ENCODE measurements at regions not wholly inside any gene's neighbourhood (a gene's known extent, or its start where the extent isn't known, plus 50 kb on each side); places are given as distances from the start of the nearest gene placed in this dataset.

GRCh38 chr6:23323897-23324296 lies 754.5 kb downstream of the HDGFL1 start:
- Histone ChIP-seq H4K8ac (ENCODE audit: low read length) (no peak overlapping the region), H3K4me3 (ENCODE audit: insufficient read depth in 1 of 2, low read depth in 1 of 2, low read length in 2 of 2) (no peak overlapping the region), H2BK5ac (ENCODE audit: low read depth, low read length, poor library complexity, severe bottlenecking) (no peak overlapping the region), H3K9me3 (ENCODE audit: control insufficient read depth, low read length) (peaks cover 4% of the 10 kb centered on the region), H2BK12ac (ENCODE audit: low read length in 2 of 2) (no peak overlapping the region), H3K14ac (ENCODE audit: low read length in 2 of 2) (no peak overlapping the region), H2AK5ac (ENCODE audit: low read length, severe bottlenecking) (no peak overlapping the region), H3K36me3 (ENCODE audit: control insufficient read depth in 1 of 2, insufficient read depth in 2 of 2, low read depth in 1 of 2, low read length in 2 of 2) (no peaks in the 10 kb centered on the region), H2BK15ac (ENCODE audit: low read depth, poor library complexity, severe bottlenecking) (no peak overlapping the region), H3K79me1 (replicated peaks; ENCODE audit: low read length, poor library complexity, severe bottlenecking) (no peaks in the 10 kb centered on the region), H3K4ac (ENCODE audit: low read depth in 1 of 2, low read length in 2 of 2) (no peak overlapping the region), H4K91ac (ENCODE audit: low read length) (no peak overlapping the region), H2AFZ (ENCODE audit: low read depth, low read length) (no peak overlapping the region), H3K4me1 (ENCODE audit: control insufficient read depth, insufficient read depth, low read depth, low read length) (no peaks in the 10 kb centered on the region), H3K27ac (ENCODE audit: low read length, poor library complexity, severe bottlenecking) (no peak overlapping the region), H3K4me2 (ENCODE audit: low read length, poor library complexity, severe bottlenecking) (no peak overlapping the region), H3K23ac (ENCODE audit: low read length in 2 of 2) (no peak overlapping the region), H3K18ac (ENCODE audit: low read depth in 1 of 2, low read length in 2 of 2) (no peak overlapping the region), H2BK120ac (ENCODE audit: low read depth, low read length) (no peak overlapping the region), H3K9ac (ENCODE audit: low read length) (no peak overlapping the region), H3K27me3 (ENCODE audit: control insufficient read depth in 1 of 2, insufficient read depth in 1 of 2, low read length in 2 of 2) (no peaks in the 10 kb centered on the region)
- WGBS = 84% methylated on average over 3 of the region's 4 CpGs
- DNase-seq = no peak

DNA sequence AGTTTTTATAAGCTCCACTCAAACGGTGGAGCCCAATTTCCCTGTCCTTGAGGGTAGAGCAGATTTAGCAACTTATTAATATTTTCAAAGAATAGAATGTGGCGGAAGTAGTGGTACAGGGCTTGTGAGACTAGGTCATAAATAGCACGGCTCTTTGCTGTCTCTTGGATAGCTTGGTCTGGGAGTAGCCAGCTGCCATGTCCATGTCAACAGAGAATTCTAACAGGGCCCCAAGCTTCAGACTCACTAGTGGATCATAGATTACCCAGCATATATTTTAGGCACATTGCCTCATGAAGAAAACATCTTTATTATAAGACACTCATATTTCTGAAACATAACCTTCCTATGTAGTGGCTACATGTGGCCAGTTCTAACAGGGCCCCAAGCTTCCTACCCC lies 755.7 kb downstream of the HDGFL1 start:
- H3K4ac ChIP-seq (ENCODE audit: low read depth in 1 of 2, low read length in 2 of 2) = no peak overlapping the region
- H3K23ac ChIP-seq (ENCODE audit: low read length in 2 of 2) = no peak overlapping the region
- no peak overlapping the region for H3K4me2 ChIP-seq (ENCODE audit: low read length, poor library complexity, severe bottlenecking)
- no peak overlapping the region for H3K27ac ChIP-seq (ENCODE audit: low read length, poor library complexity, severe bottlenecking)
- no peak for DNase-seq
- H2AFZ ChIP-seq (ENCODE audit: low read depth, low read length) = no peak overlapping the region
- no peaks in the 10 kb centered on the region for H3K27me3 ChIP-seq (ENCODE audit: control insufficient read depth in 1 of 2, insufficient read depth in 1 of 2, low read length in 2 of 2)
- no peak overlapping the region for H2BK15ac ChIP-seq (ENCODE audit: low read depth, poor library complexity, severe bottlenecking)
- H2BK120ac ChIP-seq (ENCODE audit: low read depth, low read length) = no peak overlapping the region
- no peak overlapping the region for H4K91ac ChIP-seq (ENCODE audit: low read length)
- no peak overlapping the region for H3K14ac ChIP-seq (ENCODE audit: low read length in 2 of 2)
- 93% methylated on average over 3 of the region's 3 CpGs for WGBS
- no peaks in the 10 kb centered on the region for H3K36me3 ChIP-seq (ENCODE audit: control insufficient read depth in 1 of 2, insufficient read depth in 2 of 2, low read depth in 1 of 2, low read length in 2 of 2)
- peaks cover 4% of the 10 kb centered on the region for H3K9me3 ChIP-seq (ENCODE audit: control insufficient read depth, low read length)
- H3K4me3 ChIP-seq (ENCODE audit: insufficient read depth in 1 of 2, low read depth in 1 of 2, low read length in 2 of 2) = no peak overlapping the region
- H2AK5ac ChIP-seq (ENCODE audit: low read length, severe bottlenecking) = no peak overlapping the region
- H3K4me1 ChIP-seq (ENCODE audit: control insufficient read depth, insufficient read depth, low read depth, low read length) = no peaks in the 10 kb centered on the region
- H4K8ac ChIP-seq (ENCODE audit: low read length) = no peak overlapping the region
- no peaks in the 10 kb centered on the region for H3K79me1 ChIP-seq (replicated peaks; ENCODE audit: low read length, poor library complexity, severe bottlenecking)
- H2BK12ac ChIP-seq (ENCODE audit: low read length in 2 of 2) = no peak overlapping the region
- no peak overlapping the region for H3K9ac ChIP-seq (ENCODE audit: low read length)
- no peak overlapping the region for H3K18ac ChIP-seq (ENCODE audit: low read depth in 1 of 2, low read length in 2 of 2)
- no peak overlapping the region for H2BK5ac ChIP-seq (ENCODE audit: low read depth, low read length, poor library complexity, severe bottlenecking)

DNA sequence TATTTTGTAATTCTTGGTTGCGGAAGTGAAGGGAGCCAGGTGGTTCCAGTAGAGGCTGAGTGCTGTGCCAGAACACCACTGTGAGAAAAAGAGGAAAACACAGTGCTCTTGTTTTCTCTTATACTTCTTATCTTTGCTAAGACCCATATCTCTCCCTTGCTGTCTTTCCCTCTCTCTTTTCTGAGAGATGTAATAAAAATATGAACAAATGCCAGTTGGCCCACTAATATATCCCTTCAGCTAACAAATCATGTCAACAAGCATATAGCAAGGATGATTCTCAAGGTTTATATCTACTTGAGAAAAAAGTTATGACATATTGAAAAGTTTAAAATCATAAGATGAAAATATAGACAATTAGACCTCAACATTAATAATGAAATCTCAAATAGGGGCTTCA lies 758.3 kb downstream of the HDGFL1 start:
- Histone ChIP-seq H3K79me1 (replicated peaks; ENCODE audit: low read length, poor library complexity, severe bottlenecking) (no peaks in the 10 kb centered on the region), H3K18ac (ENCODE audit: low read depth in 1 of 2, low read length in 2 of 2) (no peak overlapping the region), H3K9me3 (ENCODE audit: control insufficient read depth, low read length) (peaks cover 4% of the 10 kb centered on the region), H2AK5ac (ENCODE audit: low read length, severe bottlenecking) (no peak overlapping the region), H3K4me3 (ENCODE audit: insufficient read depth in 1 of 2, low read depth in 1 of 2, low read length in 2 of 2) (no peak overlapping the region), H4K91ac (ENCODE audit: low read length) (no peak overlapping the region), H2BK15ac (ENCODE audit: low read depth, poor library complexity, severe bottlenecking) (no peak overlapping the region), H3K4me1 (ENCODE audit: control insufficient read depth, insufficient read depth, low read depth, low read length) (no peaks in the 10 kb centered on the region), H3K23ac (ENCODE audit: low read length in 2 of 2) (no peak overlapping the region), H3K27me3 (ENCODE audit: control insufficient read depth in 1 of 2, insufficient read depth in 1 of 2, low read length in 2 of 2) (no peaks in the 10 kb centered on the region), H3K9ac (ENCODE audit: low read length) (no peak overlapping the region), H2AFZ (ENCODE audit: low read depth, low read length) (no peak overlapping the region), H4K8ac (ENCODE audit: low read length) (no peak overlapping the region), H3K4me2 (ENCODE audit: low read length, poor library complexity, severe bottlenecking) (no peak overlapping the region), H3K4ac (ENCODE audit: low read depth in 1 of 2, low read length in 2 of 2) (no peak overlapping the region), H2BK12ac (ENCODE audit: low read length in 2 of 2) (no peak overlapping the region), H3K36me3 (ENCODE audit: control insufficient read depth in 1 of 2, insufficient read depth in 2 of 2, low read depth in 1 of 2, low read length in 2 of 2) (no peaks in the 10 kb centered on the region), H2BK5ac (ENCODE audit: low read depth, low read length, poor library complexity, severe bottlenecking) (no peak overlapping the region), H3K27ac (ENCODE audit: low read length, poor library complexity, severe bottlenecking) (no peak overlapping the region), H3K14ac (ENCODE audit: low read length in 2 of 2) (no peak overlapping the region), H2BK120ac (ENCODE audit: low read depth, low read length) (no peak overlapping the region)
- WGBS = no CpG with 5 or more reads among the region's 1 CpG
- no peak for DNase-seq

DNA sequence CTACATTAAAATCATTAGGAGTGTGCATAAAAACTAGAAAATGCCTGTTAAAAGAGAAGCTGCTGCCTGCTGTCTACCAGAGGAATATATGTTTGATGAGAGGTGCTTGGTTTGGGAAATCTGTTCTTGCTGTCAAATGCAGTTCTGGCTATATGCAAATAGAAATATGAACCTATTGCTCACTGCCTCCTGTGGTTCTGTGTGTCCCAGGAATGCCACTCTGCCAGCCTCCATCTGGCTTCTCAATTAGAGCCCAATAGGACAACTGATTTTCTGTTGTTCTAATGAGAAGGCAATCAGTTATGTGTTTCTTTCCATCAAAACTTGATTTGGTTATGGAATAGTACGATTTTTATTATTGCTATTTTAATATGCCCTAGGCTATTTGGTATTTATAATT lies 759.7 kb downstream of the HDGFL1 start:
- no peak overlapping the region for H4K91ac ChIP-seq (ENCODE audit: low read length)
- no peak for DNase-seq
- no peak overlapping the region for H2BK12ac ChIP-seq (ENCODE audit: low read length in 2 of 2)
- no peaks in the 10 kb centered on the region for H3K79me1 ChIP-seq (replicated peaks; ENCODE audit: low read length, poor library complexity, severe bottlenecking)
- H3K9me3 ChIP-seq (ENCODE audit: control insufficient read depth, low read length) = no peaks in the 10 kb centered on the region
- H2AK5ac ChIP-seq (ENCODE audit: low read length, severe bottlenecking) = no peak overlapping the region
- no peak overlapping the region for H2BK5ac ChIP-seq (ENCODE audit: low read depth, low read length, poor library complexity, severe bottlenecking)
- H3K4me2 ChIP-seq (ENCODE audit: low read length, poor library complexity, severe bottlenecking) = no peak overlapping the region
- H3K18ac ChIP-seq (ENCODE audit: low read depth in 1 of 2, low read length in 2 of 2) = no peak overlapping the region
- H3K4ac ChIP-seq (ENCODE audit: low read depth in 1 of 2, low read length in 2 of 2) = no peak overlapping the region
- WGBS = no CpG with 5 or more reads among the region's 1 CpG
- no peaks in the 10 kb centered on the region for H3K27me3 ChIP-seq (ENCODE audit: control insufficient read depth in 1 of 2, insufficient read depth in 1 of 2, low read length in 2 of 2)
- no peak overlapping the region for H3K27ac ChIP-seq (ENCODE audit: low read length, poor library complexity, severe bottlenecking)
- no peak overlapping the region for H3K14ac ChIP-seq (ENCODE audit: low read length in 2 of 2)
- H3K9ac ChIP-seq (ENCODE audit: low read length) = no peak overlapping the region
- H2BK15ac ChIP-seq (ENCODE audit: low read depth, poor library complexity, severe bottlenecking) = no peak overlapping the region
- no peaks in the 10 kb centered on the region for H3K4me1 ChIP-seq (ENCODE audit: control insufficient read depth, insufficient read depth, low read depth, low read length)
- H4K8ac ChIP-seq (ENCODE audit: low read length) = no peak overlapping the region
- no peak overlapping the region for H2AFZ ChIP-seq (ENCODE audit: low read depth, low read length)
- no peak overlapping the region for H3K23ac ChIP-seq (ENCODE audit: low read length in 2 of 2)
- H3K4me3 ChIP-seq (ENCODE audit: insufficient read depth in 1 of 2, low read depth in 1 of 2, low read length in 2 of 2) = no peak overlapping the region
- H3K36me3 ChIP-seq (ENCODE audit: control insufficient read depth in 1 of 2, insufficient read depth in 2 of 2, low read depth in 1 of 2, low read length in 2 of 2) = no peaks in the 10 kb centered on the region
- no peak overlapping the region for H2BK120ac ChIP-seq (ENCODE audit: low read depth, low read length)
